HG02884 (cell line): ENCODE measurements at regions not wholly inside any gene's neighbourhood (a gene's known extent, or its start where the extent isn't known, plus 50 kb on each side); places are given as distances from the start of the nearest gene placed in this dataset.
"Not testable (repeated sequence)": the region's sequence is repeated elsewhere in the genome, so short reads cannot be mapped to it uniquely, and the experiment has no call there.

ENCODE experiments used
- ATAC-seq: cut with Tn5 transposase; IDR thresholded peaks from one replicate; pipeline ENCODE4 v1.9.1; 2021; ENCODE audit warnings: mild to moderate bottlenecking, moderate library complexity; ENCODE audit not compliant: unreplicated experiment

- ATAC-seq = no peak
Observed at GRCh38 chr16:51984395-51984794, 562.5 kb downstream of the TOX3 start.

- ATAC-seq = peak; percentile 52
Observed at GRCh38 chr16:51982715-51983680, 563.9 kb downstream of the TOX3 start.

- no peak for ATAC-seq
Observed at GRCh38 chr16:51981725-51982124, 565.2 kb downstream of the TOX3 start.

DNA sequence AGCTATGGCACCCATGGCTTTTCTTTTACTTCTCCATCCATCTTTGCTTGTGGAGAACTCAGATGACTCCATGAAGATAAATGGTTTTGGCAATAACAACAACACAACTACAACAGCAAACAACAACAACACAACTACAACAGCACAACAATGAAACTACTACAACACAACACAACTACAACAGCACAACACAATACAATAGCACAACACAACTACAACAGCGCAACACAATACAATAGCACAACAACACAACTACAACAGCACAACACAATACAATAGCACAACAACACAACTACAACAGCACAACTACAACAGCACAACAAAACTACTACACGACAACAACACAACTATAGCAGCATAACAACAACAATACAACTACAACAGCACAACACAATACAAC lies 569.4 kb downstream of the TOX3 start:
- ATAC-seq = not testable (repeated sequence)

DNA sequence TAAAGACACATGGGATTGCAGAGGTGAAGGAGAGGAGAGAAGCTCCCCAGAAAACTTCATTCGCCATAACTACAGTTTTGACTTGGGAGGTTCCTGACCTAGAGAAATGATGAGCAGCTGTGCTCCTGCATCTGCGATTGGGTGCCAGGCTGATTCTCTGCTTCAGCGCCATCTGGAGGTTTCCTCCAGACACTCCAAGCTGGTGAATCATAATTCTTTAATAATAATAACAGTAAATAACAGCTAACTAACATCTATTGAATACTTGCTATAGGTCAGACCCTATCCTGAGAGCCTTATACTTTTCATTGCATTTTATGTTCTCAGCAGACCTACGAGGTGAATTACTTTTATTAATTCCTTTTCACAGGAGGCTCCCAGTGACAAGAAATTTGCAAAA lies 575.8 kb downstream of the TOX3 start:
- ATAC-seq = no peak

GRCh38 chr16:51968749-51969148 lies 578.2 kb downstream of the TOX3 start:
- ATAC-seq = no peak

GRCh38 chr16:51967646-51968045 lies 579.3 kb downstream of the TOX3 start:
- no peak for ATAC-seq

- ATAC-seq = no peak
Observed at GRCh38 chr16:51960931-51961330, 586.0 kb downstream of the TOX3 start.

GRCh38 chr16:51953286-51953985 lies 593.5 kb downstream of the TOX3 start:
- ATAC-seq = no peak

DNA sequence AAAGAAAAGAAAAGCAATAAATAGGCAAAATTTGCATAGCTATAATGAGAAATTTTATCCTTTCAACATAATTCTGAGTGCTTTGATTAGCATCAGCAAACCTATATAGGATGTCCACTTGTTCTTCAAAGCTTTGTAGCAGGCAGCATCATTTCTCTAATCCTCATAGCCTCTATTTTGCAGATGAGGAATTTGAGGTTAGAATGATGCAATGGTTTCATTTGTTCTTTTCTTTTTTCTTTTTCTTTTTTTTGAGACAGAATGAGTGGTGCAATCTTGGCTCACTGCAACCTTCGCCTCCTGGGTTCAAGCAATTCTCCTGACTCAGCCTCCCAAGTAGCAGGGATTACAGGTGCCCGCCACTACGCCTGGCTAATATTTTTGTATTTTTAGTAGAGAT lies 594.4 kb downstream of the TOX3 start:
- ATAC-seq = no peak

DNA sequence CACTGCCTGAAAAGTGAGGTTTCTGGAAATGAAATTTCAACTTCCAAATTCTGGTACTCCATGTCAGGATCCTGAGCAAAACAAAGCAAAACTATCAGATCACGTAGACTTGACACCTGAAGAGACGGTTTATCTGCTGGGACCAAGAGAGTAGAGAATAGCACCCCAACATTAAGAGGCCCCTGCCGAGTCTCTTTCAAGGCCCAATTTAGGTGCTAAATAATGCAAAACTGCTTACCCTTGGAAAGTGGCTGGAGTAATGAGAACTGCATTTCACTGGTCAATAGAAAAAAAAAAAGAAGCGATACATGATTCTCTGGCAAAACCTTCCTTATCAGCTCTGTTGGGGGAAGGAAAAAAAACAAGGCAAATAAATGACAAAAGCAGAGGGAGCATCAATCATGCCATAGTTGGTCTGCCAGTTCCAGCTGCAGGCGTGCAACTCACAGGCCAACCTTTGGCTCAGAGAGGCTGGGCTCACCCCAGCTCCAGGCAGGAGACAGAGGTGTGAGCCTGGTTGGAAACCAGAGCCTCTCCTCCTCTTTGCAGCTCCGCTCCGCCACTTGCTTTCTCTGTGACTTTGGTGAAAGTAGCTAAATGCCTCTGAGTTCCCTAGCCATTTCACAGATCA lies 595.2 kb downstream of the TOX3 start:
- ATAC-seq = no peak

DNA sequence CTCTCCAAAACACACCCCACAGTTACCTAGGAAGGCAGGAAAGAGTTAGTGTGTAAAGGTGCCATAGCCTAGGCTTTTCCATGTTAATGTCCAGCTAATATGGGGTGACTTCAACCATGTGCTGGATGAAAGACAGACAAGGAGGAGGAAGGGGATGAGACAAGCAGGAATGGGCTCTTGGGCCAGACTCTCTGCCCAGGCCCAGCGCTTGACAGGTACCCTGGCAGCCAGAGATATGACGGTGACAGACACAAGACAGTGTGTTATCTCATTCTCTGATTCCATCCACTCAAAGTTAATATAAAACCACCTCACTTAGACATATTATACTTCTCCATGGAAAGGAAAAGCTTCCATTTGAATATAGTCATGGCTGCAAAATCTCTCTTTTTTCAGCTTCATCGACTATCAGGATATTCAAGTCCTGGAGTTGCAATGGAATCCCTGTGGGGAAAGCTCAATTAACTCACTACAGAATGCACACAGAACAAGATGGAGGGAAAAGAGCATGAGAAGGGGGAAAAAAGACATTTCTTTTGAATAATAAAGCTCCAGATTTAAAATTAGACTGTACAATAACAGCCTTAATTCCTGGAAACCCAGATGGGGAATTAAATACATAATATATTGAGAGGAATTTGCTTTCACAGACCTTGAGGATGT lies 596.7 kb downstream of the TOX3 start:
- ATAC-seq = no peak

DNA sequence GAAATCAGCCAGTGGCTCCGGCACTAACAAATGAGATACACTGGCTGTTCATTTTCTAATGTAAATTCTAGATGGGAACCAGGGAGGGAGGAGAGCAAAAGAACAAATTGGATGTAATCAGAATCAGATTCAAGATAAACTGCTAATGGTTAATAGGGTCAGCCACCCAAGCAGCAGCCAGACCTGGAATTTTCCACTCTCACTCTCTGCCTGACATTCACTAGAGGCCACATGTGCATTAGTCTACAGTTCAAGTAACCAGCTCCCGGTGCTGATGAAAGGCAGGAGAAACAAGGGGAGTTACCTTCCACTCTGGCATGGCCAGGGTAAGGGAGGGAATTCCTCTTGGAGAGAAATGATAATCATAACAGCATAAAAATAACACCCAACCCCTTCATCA lies 597.7 kb downstream of the TOX3 start:
- ATAC-seq = no peak

DNA sequence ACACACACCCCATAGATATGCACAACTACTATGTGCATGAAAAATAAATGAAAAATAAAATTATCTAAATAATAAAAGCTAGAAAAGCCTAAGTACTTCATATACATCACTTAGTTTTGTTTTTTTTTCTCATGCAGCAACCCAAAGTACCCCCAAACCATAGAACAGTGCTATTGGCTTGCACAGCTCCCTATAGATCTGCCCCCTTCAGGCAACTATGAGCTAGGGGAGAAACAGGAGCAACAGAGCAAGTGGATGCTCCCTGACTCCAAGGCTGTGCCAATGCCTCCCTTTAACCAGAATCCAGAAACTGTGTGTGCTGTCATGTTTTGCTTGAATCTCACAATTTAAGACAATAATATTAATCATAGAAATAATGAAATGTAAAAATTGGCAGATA lies 605.5 kb downstream of the TOX3 start:
- no peak for ATAC-seq

DNA sequence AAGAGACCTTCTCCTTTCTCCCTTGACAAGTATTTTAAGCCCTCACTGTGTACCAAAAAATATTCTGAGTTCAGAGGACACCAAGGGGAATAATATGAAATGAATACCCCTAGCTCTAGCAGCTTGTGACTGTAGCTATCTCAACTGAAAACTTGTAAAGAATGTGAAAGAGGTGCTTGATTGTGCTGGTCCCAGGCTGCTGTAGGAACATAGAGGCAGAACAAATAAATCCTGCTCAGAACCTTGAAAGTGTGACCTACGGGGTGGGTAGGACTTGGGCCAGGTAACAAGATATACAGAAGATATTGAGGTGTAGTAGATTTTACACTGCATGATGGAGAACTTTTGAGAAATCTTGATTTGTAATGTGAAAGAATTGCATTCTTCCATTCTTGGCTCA lies 606.8 kb downstream of the TOX3 start:
- ATAC-seq = no peak

- ATAC-seq = no peak
Observed at GRCh38 chr16:51939378-51939871, 607.5 kb downstream of the TOX3 start.

- ATAC-seq = no peak
Observed at GRCh38 chr16:51938861-51939260, 608.1 kb downstream of the TOX3 start.

- ATAC-seq = no peak
Observed at GRCh38 chr16:51937771-51938170, 609.2 kb downstream of the TOX3 start.

DNA sequence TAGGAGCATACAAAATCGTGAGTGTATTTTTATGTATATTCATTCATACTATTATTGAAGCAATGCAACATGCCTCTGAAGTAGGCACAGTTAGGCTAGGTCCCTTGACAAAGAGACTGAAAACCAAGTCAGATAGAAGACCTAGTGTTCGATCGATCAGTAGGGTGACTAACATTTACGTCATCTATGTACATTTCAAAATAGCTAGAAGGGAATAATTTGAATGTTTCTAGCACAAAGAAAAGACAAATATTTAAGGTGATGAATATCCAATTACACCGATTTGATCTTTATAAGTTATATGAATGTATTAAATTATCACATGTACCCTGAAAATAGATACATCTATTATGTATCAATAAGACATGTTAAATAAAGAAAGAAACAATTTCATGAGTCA lies 610.1 kb downstream of the TOX3 start:
- ATAC-seq = no peak

DNA sequence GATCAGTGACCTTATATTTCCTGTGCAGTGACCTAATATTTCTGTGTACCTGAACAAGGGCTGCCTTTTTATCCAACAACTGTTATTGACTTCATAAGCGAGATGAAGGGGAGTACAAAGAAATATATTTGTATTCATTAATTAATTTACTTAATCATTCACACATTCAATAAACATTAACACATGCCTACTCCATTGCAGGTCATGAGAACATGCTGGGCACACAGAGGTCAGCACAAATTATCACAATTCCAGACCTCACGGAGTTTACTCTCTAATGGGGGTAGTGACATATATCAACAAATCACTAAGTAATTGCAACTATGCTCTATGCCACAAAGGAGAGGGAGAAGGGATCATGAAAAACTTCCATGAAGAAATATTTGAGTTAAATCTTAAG lies 614.6 kb downstream of the TOX3 start:
- no peak for ATAC-seq

- no peak for ATAC-seq
Observed at GRCh38 chr16:51931653-51932052, 615.3 kb downstream of the TOX3 start.
